Neural cell (in vitro differentiated cells): ENCODE measurements at regions not wholly inside any gene's neighbourhood (a gene's known extent, or its start where the extent isn't known, plus 50 kb on each side); places are given as distances from the start of the nearest gene placed in this dataset.

Experiments
- EP300 ChIP-seq: fragments of 450-650 bp; conservative IDR thresholded peaks from 2 replicates; pipeline ENCODE4 v1.6.1; 2014; ENCODE audit warnings: antibody characterized with exemption, mild to moderate bottlenecking, moderate library complexity; ENCODE audit not compliant: poor library complexity, severe bottlenecking
- EZH2 ChIP-seq: fragments of 200-600, 300-800 bp; shearing (Covaris generic), sonication (generic); IDR thresholded peaks from 2 replicates; pipeline ENCODE4 v1.6.1; 2014; ENCODE audit warnings: antibody characterized with exemption, low read length, borderline replicate concordance, mild to moderate bottlenecking; ENCODE audit not compliant: insufficient read depth, poor library complexity, severe bottlenecking
- MXI1 ChIP-seq: fragments of 450-650 bp; conservative IDR thresholded peaks from 2 replicates; pipeline ENCODE4 v1.6.1; 2014; ENCODE audit warnings: antibody characterized with exemption, mild to moderate bottlenecking; ENCODE audit not compliant: poor library complexity, severe bottlenecking
- POLR2AphosphoS5 ChIP-seq: IDR thresholded peaks from 2 replicates; pipeline ENCODE4 v1.6.1; 2012
- RAD21 ChIP-seq: fragments of 450-650 bp; conservative IDR thresholded peaks from 2 replicates; pipeline ENCODE4 v1.6.1; 2014; ENCODE audit warnings: antibody characterized with exemption, mild to moderate bottlenecking, moderate library complexity
- TAF1 ChIP-seq: IDR thresholded peaks from 2 replicates; pipeline ENCODE4 v1.6.1; 2012; ENCODE audit warnings: low read depth
- TF ChIP-seq, protein P1 (sequence below): fragments of 450-650 bp; IDR thresholded peaks from 2 replicates; pipeline ENCODE4 v1.5.1; 2014; ENCODE audit warnings: antibody characterized with exemption, mild to moderate bottlenecking, moderate library complexity; ENCODE audit not compliant: poor library complexity, severe bottlenecking

DNA sequence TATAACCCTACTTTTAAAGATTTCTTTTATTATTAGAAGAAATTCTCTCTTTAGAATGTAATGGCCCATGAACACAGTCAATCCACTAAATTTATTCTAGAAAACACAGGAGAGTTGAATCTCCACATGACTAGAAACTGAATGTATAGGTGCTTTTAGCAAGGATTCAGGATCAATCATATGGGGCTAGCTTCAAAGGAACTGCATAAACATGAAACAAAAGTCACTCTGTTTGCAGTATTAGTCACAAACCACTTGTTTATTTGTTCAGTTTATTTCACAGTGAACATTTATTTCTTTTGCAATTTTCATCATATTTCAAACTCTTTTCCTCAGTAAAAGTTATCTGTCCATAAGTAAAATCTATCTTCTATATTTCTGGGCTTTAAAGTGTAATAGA lies 1604.6 kb downstream of the PCDH18 start:
- TF ChIP-seq, protein P1, sequence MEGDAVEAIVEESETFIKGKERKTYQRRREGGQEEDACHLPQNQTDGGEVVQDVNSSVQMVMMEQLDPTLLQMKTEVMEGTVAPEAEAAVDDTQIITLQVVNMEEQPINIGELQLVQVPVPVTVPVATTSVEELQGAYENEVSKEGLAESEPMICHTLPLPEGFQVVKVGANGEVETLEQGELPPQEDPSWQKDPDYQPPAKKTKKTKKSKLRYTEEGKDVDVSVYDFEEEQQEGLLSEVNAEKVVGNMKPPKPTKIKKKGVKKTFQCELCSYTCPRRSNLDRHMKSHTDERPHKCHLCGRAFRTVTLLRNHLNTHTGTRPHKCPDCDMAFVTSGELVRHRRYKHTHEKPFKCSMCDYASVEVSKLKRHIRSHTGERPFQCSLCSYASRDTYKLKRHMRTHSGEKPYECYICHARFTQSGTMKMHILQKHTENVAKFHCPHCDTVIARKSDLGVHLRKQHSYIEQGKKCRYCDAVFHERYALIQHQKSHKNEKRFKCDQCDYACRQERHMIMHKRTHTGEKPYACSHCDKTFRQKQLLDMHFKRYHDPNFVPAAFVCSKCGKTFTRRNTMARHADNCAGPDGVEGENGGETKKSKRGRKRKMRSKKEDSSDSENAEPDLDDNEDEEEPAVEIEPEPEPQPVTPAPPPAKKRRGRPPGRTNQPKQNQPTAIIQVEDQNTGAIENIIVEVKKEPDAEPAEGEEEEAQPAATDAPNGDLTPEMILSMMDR = no peak
- TF ChIP-seq MXI1 (no peak), EZH2 (no peak), RAD21 (no peak), TAF1 (no peak), EP300 (no peak), POLR2AphosphoS5 (no peak)
